ENCODE measurements at regions not wholly inside any gene's neighbourhood (a gene's known extent, or its start where the extent isn't known, plus 50 kb on each side); places are given as distances from the start of the nearest gene placed in this dataset.

DNA sequence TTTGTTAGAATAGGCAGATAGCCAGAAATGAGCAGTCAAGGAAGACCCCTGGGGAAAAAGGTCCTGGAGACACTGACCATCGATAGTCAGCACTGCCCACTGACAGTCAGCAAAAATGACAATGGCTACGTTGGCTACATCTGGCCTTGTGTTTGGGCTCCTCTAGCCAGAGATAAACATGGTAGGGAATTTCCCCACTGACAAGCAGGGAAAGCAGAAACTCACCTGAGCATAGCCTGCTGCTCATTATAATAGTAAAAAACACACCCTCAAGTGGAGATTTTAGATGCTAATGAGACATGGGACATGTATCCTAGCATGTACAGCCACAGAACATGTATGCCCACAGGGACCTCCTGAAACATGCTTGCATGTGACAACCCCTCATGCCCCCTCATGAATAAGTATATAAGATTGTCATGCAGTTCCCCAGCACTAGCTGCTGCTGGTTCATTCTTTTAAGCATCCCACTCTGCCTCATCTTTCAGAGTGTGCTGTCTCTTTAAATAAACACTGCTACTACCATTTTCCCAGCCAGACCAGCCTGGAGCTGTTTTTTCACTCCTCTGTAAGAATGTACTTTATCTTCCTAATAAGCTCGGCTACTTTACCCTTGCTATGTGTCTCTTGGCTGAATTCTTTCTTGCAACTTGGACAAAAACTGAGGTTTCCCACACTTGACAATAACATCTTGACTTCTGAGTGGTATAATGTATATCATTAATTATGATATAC lies 550.1 kb upstream of the CDH8 start:
- no peak for DNase-seq

DNA sequence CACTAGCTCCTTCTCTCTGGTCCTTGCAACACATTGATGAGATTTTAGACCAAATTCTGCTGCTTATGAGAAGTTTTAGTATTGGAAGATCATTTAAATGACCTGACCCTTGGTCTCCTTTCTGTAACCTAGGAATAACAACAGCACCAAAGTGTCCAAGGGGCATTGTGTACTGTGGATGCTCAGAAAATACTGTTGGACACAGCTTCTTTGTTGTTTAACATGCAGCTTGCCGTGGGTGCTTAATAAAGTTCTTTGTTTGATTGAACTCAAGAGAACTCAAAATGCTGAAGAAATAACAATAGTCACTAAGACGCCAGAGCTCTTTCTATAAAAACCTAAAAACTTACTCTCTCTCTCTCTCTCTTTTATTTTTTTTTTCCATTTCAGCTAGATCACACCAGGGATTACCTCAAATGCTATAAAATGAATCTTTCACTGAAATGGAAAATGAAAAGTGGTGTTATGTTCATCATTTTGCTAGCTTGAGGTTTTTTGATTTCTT lies 548.9 kb upstream of the CDH8 start:
- no peak for DNase-seq

DNA sequence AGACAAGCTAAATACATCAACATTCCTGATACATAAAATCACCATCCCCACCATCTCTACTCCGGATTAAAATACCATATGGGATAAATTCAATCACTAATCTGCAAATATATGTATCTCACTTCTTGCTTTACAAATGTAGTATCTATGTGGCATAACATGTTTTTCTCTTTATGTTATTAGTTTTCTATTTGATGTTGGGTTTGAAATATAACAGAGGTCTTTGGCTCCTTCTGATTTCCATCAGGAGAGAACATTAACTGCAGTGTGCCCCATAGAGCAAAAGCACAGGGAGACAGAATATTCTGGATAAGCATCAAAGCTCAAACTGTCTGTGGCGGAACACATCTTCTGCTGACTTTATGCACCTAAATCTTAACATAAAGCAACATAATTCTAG lies 547.2 kb upstream of the CDH8 start:
- DNase-seq, result no peak

- DNase-seq, result no peak
Observed at GRCh38 chr16:62573466-62573865, 537.2 kb upstream of the CDH8 start.

DNA sequence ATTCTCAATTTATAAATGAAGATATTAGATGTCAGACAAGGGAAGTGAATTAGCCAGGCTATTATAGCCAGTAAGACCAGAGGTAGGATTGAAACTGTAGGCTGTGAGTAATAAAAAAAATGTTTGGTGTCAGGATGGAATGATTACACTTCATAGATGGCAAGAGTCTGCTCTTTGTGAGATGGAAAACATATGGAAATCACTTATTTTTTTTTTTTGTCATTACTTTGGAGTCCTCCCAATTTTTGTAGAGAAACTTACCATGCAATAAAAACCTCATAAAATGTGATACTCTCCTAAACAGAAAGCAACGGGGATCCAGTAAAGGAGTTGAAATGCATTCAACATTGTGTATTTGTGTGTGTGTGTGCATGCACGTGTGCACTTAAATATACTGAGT lies 532.7 kb upstream of the CDH8 start:
- no peak for DNase-seq

DNA sequence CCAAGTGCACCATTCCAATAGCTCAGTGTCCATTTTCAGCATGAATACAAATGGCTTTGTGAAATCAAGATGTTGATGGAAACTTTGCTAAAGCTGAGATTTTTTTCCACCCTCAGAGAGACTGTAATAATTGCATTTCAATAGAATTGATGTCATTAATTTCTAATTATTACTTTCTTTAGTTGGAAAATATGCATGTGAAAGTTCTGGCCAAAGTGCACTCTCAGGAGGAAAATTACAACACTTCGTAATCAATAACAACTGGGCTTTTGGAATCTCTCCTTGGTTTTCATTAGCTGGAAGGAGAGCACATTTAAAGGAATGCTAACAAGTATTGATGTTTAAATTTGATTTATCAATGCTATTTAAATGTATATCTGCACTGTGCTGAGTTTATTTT lies 529.5 kb upstream of the CDH8 start:
- DNase-seq, result no peak

DNA sequence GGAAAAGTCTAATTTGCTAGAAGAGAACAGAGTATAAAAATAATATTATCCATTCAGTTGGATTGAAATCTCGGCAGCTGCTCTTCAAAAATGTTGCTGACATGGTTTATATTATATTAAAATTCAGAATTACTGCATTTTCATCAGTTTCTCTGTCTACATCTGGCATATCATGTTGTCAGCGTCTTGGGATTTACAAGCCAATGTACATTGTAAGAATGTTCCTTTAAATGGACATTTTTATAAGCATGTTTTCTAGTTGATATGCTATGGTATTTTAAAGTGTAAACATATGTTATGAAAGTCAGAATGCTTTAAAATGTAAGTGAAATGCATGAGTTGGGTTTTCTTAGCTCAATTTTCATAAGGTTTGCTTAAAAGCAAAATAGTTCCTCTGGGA lies 528.1 kb upstream of the CDH8 start:
- no peak for DNase-seq

DNA sequence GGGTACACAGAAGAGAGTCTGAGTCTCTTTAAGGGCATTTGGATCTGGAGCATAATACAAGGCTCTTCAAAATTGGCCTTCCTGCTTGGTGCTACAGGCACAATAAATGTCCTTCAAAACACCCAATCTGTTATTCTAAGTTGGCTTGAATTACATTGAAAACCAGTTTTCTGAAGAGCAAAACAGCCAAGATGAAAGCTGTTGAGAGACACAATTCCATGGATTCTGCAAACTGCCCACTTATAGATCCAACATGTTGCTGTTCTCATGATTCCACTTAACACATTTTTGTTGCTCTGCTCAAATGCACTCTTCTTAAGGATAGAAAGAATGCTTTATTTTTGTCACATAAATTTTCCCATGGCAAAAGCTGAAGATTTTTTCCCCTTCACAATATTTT lies 525.9 kb upstream of the CDH8 start:
- DNase-seq, result no peak

- DNase-seq, result no peak
Observed at GRCh38 chr16:62549875-62550274, 513.6 kb upstream of the CDH8 start.

- DNase-seq, result no peak
Observed at GRCh38 chr16:62548095-62548494, 511.9 kb upstream of the CDH8 start.

- DNase-seq, result no peak
Observed at GRCh38 chr16:62546701-62547100, 510.5 kb upstream of the CDH8 start.

DNA sequence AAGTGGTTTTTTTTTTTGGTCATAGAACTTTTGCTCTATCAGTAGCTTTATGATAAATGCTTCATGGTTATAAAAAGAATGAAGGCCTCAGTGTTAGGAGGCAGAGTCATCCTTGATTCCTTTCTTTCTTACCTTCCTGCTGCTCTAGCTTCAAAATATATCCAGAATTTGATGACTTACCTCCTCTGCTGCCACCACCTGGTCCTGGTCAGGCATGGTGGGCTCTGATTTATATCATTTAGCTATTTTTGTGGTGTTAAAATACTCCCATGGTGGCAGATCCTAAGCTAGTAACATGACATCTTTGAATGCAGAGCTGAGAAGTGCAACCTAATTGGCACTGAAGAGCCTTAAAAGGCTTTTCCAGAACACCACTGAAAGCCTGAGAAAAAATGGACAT lies 508.8 kb upstream of the CDH8 start:
- DNase-seq, result no peak

- DNase-seq, result no peak
Observed at GRCh38 chr16:62543516-62543915, 507.3 kb upstream of the CDH8 start.

DNA sequence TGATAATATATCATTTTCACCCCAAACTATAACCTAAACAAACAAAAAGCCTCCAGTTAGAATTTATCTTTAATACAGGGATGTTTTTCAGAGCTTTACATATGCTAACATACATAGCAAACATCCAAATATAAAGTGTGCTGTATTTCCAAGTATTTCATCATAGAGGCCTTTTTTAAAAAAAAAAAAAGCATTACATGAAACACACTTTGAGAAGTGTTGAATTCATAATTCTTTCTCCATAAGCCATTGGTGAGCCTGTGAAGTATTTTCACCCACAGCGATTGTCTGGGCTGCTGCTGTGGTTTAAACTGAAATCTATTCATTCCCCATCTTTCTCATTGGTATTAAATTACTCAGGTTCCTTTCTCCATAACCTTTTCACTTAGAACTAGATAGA lies 503.4 kb upstream of the CDH8 start:
- DNase-seq, result no peak

DNA sequence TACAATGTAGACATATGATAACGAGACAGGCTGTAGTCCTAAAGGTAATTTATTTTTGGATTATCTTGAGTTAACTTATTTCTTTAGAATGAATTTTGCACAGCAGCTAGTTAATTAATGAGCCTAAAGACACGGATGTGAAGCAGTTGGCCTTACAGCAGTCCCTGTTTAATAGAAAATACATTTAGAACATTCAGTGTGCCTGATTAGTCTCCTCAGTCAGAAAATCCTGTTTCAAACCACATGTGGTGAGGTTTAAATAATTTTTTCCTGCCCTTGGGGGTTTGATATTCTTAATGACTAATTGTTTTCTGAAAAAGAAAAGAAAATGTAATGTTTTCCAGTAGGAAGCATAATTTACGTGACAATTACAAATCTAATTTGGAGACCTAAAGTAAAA lies 494.2 kb upstream of the CDH8 start:
- no peak for DNase-seq

DNA sequence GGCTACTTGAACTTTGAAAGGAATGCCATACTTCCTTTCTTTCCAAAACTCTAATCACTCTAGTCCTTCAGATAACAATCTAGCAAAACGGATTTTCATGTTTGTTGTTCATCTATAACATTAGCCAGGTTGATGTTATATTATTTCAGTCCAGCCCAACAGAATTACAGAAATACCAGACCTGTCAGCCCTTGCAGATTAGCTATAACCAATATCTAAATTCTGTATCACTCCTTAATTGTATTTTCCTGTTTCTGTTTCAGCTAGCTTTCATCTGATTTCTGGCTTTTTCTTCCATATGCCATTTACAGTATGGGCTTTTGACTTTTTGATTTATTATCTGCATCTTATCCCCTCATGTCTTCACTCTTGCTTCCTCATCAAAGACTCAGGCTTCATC lies 479.8 kb upstream of the CDH8 start:
- no peak for DNase-seq

DNA sequence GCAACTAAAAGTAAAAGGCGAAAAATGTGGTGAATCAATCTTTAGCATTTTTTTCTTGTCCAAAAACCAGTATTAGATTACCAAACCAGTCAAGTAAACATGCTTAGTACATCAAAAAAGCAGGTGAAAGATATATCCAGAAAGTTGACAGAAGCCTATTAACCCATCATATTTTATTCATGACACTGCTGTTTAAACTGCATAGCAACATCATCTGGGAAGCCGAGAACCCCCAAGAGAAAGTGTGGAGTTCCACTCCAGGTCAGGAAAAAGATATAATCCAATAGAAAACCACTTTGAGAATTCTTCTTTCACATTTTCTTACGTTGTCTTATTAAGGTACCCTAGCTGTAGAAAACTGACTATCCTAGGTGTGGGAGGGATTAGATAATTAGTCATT lies 466.8 kb upstream of the CDH8 start:
- DNase-seq, result no peak

DNA sequence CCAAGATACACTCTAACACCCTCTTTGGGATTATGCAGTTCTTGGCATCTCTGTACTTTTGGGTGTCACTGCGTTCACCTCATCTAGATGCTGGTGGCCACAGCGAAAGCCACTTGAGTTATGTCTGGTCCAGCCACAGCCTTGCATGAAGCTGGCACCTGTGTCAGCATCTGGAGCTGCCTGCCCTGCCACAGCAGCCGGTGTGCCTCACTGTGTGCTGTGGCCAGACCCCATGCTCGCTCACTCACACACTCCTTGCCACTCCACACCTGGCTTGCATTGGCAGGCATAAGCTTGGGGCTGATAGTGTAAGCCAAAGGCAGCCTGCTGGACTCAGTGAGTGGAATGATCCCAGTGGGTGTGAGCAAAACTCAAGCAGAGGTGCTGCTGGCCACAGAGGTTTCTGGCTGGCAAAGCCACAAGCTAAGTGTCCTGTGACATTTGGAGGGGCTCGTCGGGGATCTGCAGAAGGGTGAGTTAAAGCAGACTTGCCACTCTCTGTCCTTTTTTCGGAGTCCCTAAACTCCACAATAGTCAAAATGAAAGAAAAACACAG lies 442.7 kb upstream of the CDH8 start:
- no peak for DNase-seq

- DNase-seq, result no peak
Observed at GRCh38 chr16:62477796-62478195, 441.6 kb upstream of the CDH8 start.

GRCh38 chr16:62475573-62475972 lies 439.3 kb upstream of the CDH8 start:
- no peak for DNase-seq

- no peak for DNase-seq
Observed at GRCh38 chr16:62462971-62463370, 426.7 kb upstream of the CDH8 start.

DNA sequence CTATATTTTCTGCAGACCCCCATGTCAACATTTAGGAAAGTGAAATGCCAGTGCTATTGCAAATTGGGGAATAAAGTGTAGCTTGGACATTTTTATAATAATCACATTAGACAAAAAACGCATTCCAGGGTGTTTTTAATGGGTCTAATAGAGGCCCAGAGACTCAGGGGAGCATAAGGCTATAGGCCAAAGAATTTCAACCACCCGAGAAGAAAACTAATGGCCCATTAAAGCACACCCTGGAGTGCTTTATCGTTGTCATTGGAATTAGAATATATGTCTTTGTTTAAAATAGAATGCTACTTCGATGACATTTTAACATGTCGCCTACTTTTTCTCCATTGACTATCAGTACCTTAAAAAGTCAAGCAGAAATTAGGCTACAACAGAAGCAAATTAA lies 414.1 kb upstream of the CDH8 start:
- no peak for DNase-seq

GRCh38 chr16:62445909-62446308 lies 409.7 kb upstream of the CDH8 start:
- no peak for DNase-seq

GRCh38 chr16:62424206-62424605 lies 388.0 kb upstream of the CDH8 start:
- no peak for DNase-seq

DNA sequence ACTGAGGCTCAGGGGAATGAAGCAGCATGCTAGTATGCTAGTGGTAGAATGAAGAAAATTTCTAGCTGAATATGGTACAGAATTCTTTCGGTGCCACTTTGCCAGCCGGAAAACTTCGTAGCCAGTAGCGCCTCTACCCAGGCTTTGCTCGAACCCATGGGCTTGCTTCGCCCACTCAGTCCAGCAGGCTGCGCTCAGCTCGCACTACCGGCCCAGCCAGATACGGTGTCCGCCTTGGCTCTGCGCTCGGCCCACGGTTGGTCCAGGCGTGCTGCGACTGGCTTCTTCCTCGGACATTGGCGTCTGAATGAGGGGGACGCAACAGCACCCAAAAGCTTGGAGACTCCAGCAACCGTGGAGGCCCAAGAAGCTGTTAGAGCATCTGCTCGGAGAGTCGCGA lies 372.5 kb upstream of the CDH8 start:
- DNase-seq, result peak; percentile 43
